Heart left ventricle (tissue), 16 donors: ENCODE measurements at regions not wholly inside any gene's neighbourhood (a gene's known extent, or its start where the extent isn't known, plus 50 kb on each side); places are given as distances from the start of the nearest gene placed in this dataset.

Source experiments
- ATAC-seq, 4 donors: fragments of 200-7000 bp; cut with Tn5 transposase; one replicate each; pipeline ENCODE4 v1.9.1; 2020 to 2022; ENCODE audit warnings: moderate library complexity in 4 of 4, mild to moderate bottlenecking in 3 of 4, moderate number of reproducible peaks in 1 of 4
- DNase-seq, 5 donors: peaks; one replicate each; pipeline ENCODE4 v3.0.0-alpha.2; 2020
- H3K27ac ChIP-seq, 12 donors: fragments of 200-600 bp; sonication (generic) in 4 of 12; one replicate each; pipeline versions ENCODE4 v1.5.0 to v1.8.0; 2016 to 2022; ENCODE audit warnings: mild to moderate bottlenecking in 2 of 12
- H3K27me3 ChIP-seq, 9 donors: fragments of 200-600 bp; sonication (generic) in 2 of 9; one replicate each; pipeline versions ENCODE4 v1.5.1 to v1.8.0; 2016 to 2022; ENCODE audit warnings: mild to moderate bottlenecking in 3 of 9
- H3K36me3 ChIP-seq, 9 donors: fragments of 200-600 bp; sonication (generic) in 2 of 9; one replicate each; pipeline versions ENCODE4 v1.5.0 to v1.8.0; 2018 to 2022; ENCODE audit warnings: mild to moderate bottlenecking in 2 of 9
- H3K4me1 ChIP-seq, 12 donors: fragments of 200-600 bp; sonication (generic) in 4 of 12; one replicate each; pipeline versions ENCODE4 v1.5.0 to v1.8.0; 2016 to 2022; ENCODE audit warnings: mild to moderate bottlenecking in 3 of 12
- H3K4me3 ChIP-seq, 12 donors: fragments of 200-600 bp; sonication (generic) in 4 of 12; one replicate each; pipeline versions ENCODE4 v1.5.0 to v1.8.0; 2017 to 2022; ENCODE audit warnings: mild to moderate bottlenecking in 9 of 12, moderate library complexity in 4 of 12
- H3K9me3 ChIP-seq, 12 donors: fragments of 200-600 bp; sonication (generic) in 4 of 12; one replicate each; pipeline versions ENCODE4 v1.5.0 to v1.8.0; 2016 to 2022; ENCODE audit warnings: mild to moderate bottlenecking in 1 of 12
- CTCF ChIP-seq, 12 donors: fragments of 200-600 bp; sonication (generic) in 4 of 12; IDR thresholded peaks; one replicate each; pipeline versions ENCODE4 v1.5.0 to v1.8.0; 2018 to 2022; ENCODE audit warnings: antibody characterized with exemption in 12 of 12, mild to moderate bottlenecking in 5 of 12
- POLR2A ChIP-seq, 2 donors: fragments of 450-650 bp; IDR thresholded peaks; one replicate each; pipeline ENCODE4 v1.6.1; 2017; ENCODE audit warnings: antibody characterized with exemption in 2 of 2, mild to moderate bottlenecking in 2 of 2, moderate library complexity in 2 of 2
- WGBS, 4 donors: extraction: QIAGEN DNeasy Blood & Tissue Kit in 2 of 4; methylation state at CpG; one replicate each; pipeline versions ENCODE4 v1.1.5 to v1.1.7; 2013 to 2018; 5-methylcytosine and 5-hydroxymethylcytosine counted together
- intact Hi-C, 10 donors: fragments of 100-400 bp; cut with DNase I; formaldehyde crosslinking; loops; one replicate each; pipeline versions ENCODE4 v1.11.1 to v1.14.2; 2022
- donor health status: ischemic (EF 13 %, LVEDD 7.1; RV severe dilation, severe dysfunction).
- donor health status: healthy with polysubstance abuse.
- donor health status: DM: no; HTN: yes; CAD: no.
- donor health status: DM: no; HTN: no; CAD: no.
- donor health status: ischemic (EF 25% LVEDD 6.9; RV normal size, moderate dysfunction).
- donor health status: ischemic (EF 25% LVEDD 5.7; RV mildly dilated, moderate dysfunction).
- donor health status: healthy.
- donor health status: DM: yes; HTN: yes; CAD: no.
- donor health status: ischemic (EF 35%, LVEDD 5.7; RV mildly dilated, moderate dysfunction).
- donor health status: nonischemic (EF 11% LVEDD 7.7; RV severe dilation, severe dysfunction).
- donor health status: DM: yes; HTN: yes; CAD: no.
- donor health status: PGD.
- donor health status: ischemic (EF 29% LVEDD 5.4; RV normal size, mild dysfunction).
- donor health status: nonischemic (EF 23%, LVEDD 6.1; RV moderate dilation, normal function).

GRCh38 chr7:79548727-79549126 lies 95.3 kb upstream of the MAGI2 start:
- TF ChIP-seq CTCF (IDR thresholded peaks at IDR 0.05) (no peak), POLR2A (IDR thresholded peaks at IDR 0.05) (no peak)
- Histone ChIP-seq H3K4me1 (no peaks in the 10 kb centered on the region), H3K36me3 (no peaks in the 10 kb centered on the region), H3K27me3 (no peaks in the 10 kb centered on the region), H3K4me3 (no peak overlapping the region), H3K9me3 (no peaks in the 10 kb centered on the region), H3K27ac (no peak overlapping the region)
- ATAC-seq (no peak), DNase-seq (no peak)
- WGBS, 4 donors: 47 to 70% (median 49%) methylated on average over 3 of the region's 3 CpGs
- intact Hi-C loops: loop anchor here in 1 of 10 donors (10.0 kb wide), 1 partner anchor 254 kb away; no protein-coding TSS in a partner anchor

GRCh38 chr7:79547132-79547531 lies 93.7 kb upstream of the MAGI2 start:
- TF ChIP-seq CTCF (IDR thresholded peaks at IDR 0.05): no peak
- no peak for TF ChIP-seq POLR2A (IDR thresholded peaks at IDR 0.05)

GRCh38 chr7:79540592-79540991 lies 87.1 kb upstream of the MAGI2 start:
- WGBS, 4 donors: 80 to 89% (median 86%) methylated on average over 1 of the region's 1 CpG
- intact Hi-C loops: loop anchor here in 1 of 10 donors (10.0 kb wide), 1 partner anchor 246 kb away; no protein-coding TSS in a partner anchor
- no peak for DNase-seq
- H3K27me3 ChIP-seq: no peaks in the 10 kb centered on the region
- ATAC-seq: no peak
- no peaks in the 10 kb centered on the region for H3K9me3 ChIP-seq
- no peak overlapping the region for H3K4me3 ChIP-seq
- TF ChIP-seq POLR2A (IDR thresholded peaks at IDR 0.05): no peak
- no peak for TF ChIP-seq CTCF (IDR thresholded peaks at IDR 0.05)
- no peaks in the 10 kb centered on the region for H3K4me1 ChIP-seq
- no peaks in the 10 kb centered on the region for H3K36me3 ChIP-seq
- H3K27ac ChIP-seq: no peak overlapping the region

More at GRCh38 chr7:79547132-79547531, 93.7 kb upstream of the MAGI2 start:
- ATAC-seq (no peak), DNase-seq (no peak)
- WGBS, 4 donors: 88 to 94% (median 92%) methylated on average over 2 of the region's 2 CpGs
- intact Hi-C loops: loop anchor here in 1 of 10 donors (10.0 kb wide), 1 partner anchor 252 kb away; no protein-coding TSS in a partner anchor
- H3K36me3 ChIP-seq: no peaks in the 10 kb centered on the region
- no peaks in the 10 kb centered on the region for H3K9me3 ChIP-seq
- no peaks in the 10 kb centered on the region for H3K27me3 ChIP-seq
- H3K4me1 ChIP-seq: no peaks in the 10 kb centered on the region
- no peak overlapping the region for H3K27ac ChIP-seq
- H3K4me3 ChIP-seq: no peak overlapping the region

- no peaks in the 10 kb centered on the region for H3K4me1 ChIP-seq
- no peaks in the 10 kb centered on the region for H3K27me3 ChIP-seq
- TF ChIP-seq POLR2A (IDR thresholded peaks at IDR 0.05) (no peak), CTCF (IDR thresholded peaks at IDR 0.05) (no peak)
- 56 to 65% (median 59%) methylated on average over 1 of the region's 1 CpG for WGBS, 4 donors
- no peak overlapping the region for H3K4me3 ChIP-seq
- no peaks in the 10 kb centered on the region for H3K36me3 ChIP-seq
- no peaks in the 10 kb centered on the region for H3K9me3 ChIP-seq
- no peak for ATAC-seq
- DNase-seq: no peak
- no peak overlapping the region for H3K27ac ChIP-seq
- intact Hi-C loops: no loop called here
These were observed 80.7 kb upstream of the MAGI2 start for GRCh38 chr7:79534128-79534527.
